HG03439 (cell line): ENCODE measurements at regions not wholly inside any gene's neighbourhood (a gene's known extent, or its start where the extent isn't known, plus 50 kb on each side); places are given as distances from the start of the nearest gene placed in this dataset.
"Not testable (repeated sequence)": the region's sequence is repeated elsewhere in the genome, so short reads cannot be mapped to it uniquely, and the experiment has no call there.

Experiments
- ATAC-seq: cut with Tn5 transposase; IDR thresholded peaks from one replicate; pipeline ENCODE4 v1.9.1; 2021; ENCODE audit warnings: mild to moderate bottlenecking, moderate library complexity; ENCODE audit not compliant: unreplicated experiment

DNA sequence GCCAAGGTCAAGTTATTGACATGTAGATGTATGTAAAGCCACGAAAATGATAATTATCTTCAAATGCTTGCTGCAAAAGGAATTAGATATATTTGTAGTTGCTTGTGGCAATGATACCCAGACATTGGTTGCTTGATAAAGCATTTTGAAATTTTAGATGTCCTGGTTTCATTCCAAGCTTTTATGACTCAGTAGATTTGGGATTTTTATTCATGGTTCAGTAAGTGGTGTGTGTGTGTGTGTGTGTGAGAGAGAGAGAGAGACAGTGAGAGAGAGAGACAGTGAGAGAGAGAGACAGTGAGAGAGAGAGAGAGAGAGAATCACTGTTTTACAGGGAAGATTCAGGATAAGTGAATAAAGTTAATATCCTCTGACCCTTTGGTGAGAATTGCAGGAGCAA lies 498.2 kb upstream of the C1orf87 start:
- no peak for ATAC-seq

- ATAC-seq = no peak
Observed at GRCh38 chr1:60569189-60569588, 495.6 kb upstream of the C1orf87 start.

GRCh38 chr1:60567256-60567655 lies 493.7 kb upstream of the C1orf87 start:
- no peak for ATAC-seq

DNA sequence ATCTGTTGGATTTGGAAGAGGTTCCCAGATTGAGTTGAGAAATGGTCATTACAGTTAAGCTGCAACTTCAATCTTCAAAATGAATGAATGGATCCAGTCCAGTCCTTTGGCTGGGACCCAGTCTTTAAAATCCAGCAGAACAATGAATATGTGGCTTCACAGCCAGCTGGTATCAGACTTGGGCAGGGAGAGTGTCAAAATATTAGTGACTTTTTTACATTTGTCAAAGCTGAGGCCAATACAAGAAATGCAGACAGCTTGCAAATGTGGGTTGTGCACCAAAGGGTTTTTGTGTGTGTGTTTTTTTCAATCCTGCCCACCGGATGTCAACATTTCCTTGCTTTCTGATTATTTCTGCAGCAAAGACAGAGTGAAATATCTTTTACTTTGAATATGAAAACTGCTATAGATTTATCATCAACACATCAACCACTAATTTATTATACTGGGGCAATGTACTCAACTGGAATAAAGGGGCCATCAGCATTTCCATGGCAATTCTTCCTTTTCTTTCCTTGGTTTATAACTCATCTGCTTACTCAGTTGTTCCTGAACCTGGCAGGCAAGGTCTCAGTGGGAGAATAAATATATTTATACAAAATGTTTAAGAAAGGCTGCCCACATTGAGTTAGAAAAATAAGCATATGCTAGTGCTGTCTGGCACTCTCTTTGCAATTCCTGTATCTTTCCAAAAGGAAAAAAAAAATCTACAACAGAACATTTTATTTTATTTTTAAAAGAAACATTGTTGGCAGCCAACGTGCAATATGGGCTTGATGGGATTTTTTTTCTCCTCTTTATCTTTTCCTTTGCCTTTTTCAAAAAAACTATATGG lies 491.6 kb upstream of the C1orf87 start:
- no peak for ATAC-seq

GRCh38 chr1:60563777-60564535 lies 490.4 kb upstream of the C1orf87 start:
- ATAC-seq = no peak

DNA sequence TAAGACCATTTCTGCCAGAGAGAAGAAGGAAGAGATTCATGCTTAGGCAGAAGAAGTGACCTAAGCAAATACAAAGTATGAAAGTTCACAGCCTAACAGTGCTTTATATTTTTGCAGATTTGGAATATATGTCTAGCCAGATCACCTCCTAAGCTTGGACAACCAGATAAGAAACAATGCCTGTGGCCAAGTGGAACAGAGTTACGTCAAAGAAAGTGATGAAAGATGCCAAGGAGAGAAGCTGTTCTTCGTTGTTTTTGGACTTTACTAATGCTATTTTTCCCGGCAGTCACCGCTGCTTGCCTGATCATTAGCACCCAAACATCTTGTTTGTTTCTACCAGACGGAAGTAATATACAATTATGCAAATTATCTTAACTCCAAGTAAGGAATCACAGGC lies 489.2 kb upstream of the C1orf87 start:
- no peak for ATAC-seq

DNA sequence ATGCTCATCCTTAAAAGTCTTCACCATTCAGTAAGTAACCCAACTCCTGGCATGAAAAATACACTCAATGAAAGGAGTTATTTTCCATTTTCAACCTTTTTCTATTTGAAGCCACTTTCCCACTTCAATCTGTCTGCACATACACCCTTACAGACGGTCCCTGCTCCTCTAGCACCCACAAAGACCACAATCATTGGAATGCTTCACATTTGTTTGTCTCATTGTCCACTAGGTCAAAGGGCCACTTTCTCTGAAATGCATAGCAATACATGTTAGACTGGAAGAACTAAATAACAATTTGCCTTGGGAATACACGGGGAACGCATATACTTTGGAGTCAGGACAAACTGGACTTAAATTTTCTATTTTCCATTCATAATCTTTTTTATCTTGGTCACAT lies 487.1 kb upstream of the C1orf87 start:
- ATAC-seq = no peak

DNA sequence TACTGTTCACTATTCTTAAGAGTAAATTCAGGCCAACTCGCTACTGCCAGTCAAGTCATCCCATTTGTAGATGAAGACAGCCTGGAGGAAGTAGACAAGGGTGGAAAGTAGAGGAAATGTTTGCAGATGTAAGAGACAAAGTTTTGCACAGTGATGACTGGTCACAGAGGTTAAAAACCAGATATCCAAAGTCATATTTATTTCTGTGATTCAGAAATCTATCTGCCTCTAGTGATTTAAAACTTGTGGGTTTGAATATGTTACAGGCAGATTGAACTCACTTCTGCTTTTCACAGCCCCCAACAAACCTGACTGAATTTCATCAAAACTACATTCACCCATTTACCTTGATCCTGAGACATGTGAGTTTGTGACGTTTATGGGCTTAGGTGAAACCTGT lies 484.7 kb upstream of the C1orf87 start:
- ATAC-seq = no peak

GRCh38 chr1:60553730-60554129 lies 480.2 kb upstream of the C1orf87 start:
- ATAC-seq = no peak

DNA sequence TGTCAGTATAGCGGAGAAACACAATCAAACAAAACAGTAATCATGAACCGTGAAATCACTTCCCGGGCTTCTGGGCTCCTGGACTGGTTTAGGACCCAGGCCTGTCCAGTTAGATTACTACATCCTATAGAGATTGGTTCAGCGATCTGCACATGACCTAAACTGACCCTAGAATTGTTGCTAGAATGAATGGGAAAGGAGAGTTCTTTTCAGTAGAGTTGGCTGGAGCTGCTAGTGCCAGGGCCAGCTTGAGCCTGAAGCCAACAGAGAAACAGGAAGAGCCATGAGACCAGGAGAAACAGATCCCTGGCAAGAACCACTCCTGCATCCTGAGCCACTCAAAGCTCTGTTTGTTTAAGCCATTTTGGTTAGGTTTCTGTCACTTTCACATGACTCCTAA lies 474.3 kb upstream of the C1orf87 start:
- no peak for ATAC-seq

GRCh38 chr1:60541831-60542532 lies 468.4 kb upstream of the C1orf87 start:
- no peak for ATAC-seq

GRCh38 chr1:60540141-60540540 lies 466.6 kb upstream of the C1orf87 start:
- ATAC-seq = no peak

- ATAC-seq = no peak
Observed at GRCh38 chr1:60535713-60536112, 462.1 kb upstream of the C1orf87 start.

DNA sequence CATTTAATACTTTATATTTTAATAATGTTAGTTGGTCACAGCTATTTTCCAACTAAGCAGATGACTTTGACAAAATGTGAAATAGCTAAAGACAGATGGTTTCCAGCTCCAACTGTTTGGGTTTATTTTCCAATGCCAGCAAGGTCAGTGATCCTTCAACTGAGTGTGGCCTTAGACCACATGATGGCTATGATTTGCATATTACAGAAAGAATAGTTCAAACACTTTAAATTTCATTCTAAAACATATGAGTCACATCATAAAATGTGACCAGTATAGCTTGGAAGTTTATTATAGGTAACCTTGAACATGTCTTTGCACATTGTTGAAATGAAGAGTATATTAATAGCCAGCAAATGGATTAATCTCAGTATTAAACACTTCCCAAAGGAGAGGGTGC lies 454.0 kb upstream of the C1orf87 start:
- no peak for ATAC-seq

DNA sequence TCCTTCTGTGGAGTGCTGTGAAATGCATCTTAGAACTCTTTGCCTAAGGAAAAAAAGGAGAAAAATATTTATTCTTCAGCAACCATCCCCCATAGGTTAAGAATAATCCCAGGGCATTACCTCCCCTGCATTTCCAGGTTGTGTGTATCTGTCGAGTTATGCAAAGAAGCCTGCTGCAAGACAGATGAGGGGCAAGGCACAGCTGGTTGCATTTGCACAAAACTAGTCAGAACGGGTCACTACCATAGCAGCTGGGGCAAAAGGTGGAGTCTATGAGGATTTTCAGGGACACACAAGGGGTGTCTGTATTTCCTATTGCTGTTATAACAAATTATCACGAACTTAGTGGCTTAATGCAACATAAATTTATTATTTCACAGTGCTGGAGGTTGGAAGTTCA lies 443.4 kb upstream of the C1orf87 start:
- no peak for ATAC-seq

- no peak for ATAC-seq
Observed at GRCh38 chr1:60510162-60510561, 436.6 kb upstream of the C1orf87 start.

GRCh38 chr1:60504206-60504840 lies 430.8 kb upstream of the C1orf87 start:
- ATAC-seq = no peak

DNA sequence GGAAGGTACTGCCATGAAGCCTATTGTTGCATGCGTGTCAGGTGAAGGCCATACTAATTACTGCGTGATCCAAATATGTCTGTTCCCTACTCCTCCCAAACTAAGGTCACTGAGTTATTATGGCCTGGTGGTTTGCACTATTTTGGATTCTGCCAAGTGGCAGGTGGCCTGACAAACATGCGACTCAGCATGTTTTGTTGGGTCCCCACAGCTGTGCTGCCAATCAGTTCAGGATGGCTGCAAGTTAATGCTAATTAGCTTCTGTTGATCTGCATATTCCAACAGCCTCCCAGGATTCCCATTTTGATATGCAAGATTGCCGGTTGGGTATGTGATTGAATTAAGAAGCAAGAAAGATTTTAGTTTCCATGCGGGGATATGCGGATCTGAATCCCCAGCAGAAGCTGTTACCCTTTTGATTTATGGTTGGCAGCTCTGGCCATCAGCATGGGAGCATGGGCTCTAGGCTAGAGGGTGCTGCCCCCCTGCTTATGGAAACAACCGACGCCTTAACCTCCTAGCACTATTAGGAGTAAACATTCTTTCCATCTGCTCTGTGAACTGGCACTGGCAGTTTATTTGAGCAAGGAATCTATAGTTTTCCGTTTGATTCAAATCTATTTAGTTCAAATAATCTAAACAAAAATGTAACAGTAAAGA lies 429.8 kb upstream of the C1orf87 start:
- no peak for ATAC-seq

DNA sequence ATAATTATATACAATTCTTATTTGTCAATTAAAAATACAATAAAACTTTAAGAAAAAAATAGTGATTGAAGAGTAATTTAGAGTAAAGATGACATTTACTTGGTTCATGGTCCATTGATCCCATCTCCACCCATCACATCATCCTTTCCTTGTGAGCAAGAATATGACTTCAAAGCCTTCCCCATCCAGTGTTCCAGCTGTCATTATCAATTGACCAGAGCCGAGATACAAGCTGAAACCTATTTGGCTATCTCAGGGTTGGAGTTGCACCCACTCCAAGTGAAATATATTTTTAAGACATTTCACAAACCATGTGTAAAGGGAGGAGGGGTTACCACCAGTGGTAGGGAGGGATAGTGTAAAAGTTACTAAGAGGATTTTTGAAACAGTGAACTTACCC lies 428.9 kb upstream of the C1orf87 start:
- no peak for ATAC-seq

DNA sequence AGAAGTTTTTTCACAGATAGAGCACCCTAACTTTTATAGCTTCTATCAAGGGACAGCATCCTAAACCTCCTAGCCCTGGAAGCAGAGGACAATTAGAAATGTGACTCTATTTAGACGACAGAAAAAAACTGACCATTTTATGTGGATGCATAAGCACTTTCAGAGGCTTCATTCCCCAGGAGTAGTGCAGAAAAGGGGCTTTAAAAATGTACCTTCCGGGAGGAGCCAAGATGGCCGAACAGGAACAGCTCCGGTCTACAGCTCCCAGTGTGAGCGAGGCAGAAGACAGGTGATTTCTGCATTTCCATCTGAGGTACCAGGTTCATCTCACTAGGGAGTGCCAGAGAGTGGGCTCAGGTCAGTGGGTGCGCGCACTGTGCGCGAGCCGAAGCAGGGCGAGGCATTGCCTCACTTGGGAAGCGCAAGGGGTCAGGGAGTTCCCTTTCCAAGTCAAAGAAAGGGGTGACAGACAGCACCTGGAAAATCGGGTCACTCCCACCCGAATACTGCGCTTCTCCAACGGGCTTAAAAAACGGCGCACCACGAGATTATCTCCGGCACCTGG lies 416.4 kb upstream of the C1orf87 start:
- ATAC-seq = not testable (repeated sequence)
